Right ventricle myocardium superior (tissue), 1 donor: ENCODE measurements at regions not wholly inside any gene's neighbourhood (a gene's known extent, or its start where the extent isn't known, plus 50 kb on each side); places are given as distances from the start of the nearest gene placed in this dataset.

Experiments used
- ATAC-seq: fragments of 200-7000 bp; cut with Tn5 transposase; one replicate; pipeline ENCODE4 v1.9.1; 2020; ENCODE audit warnings: mild to moderate bottlenecking; ENCODE audit not compliant: poor library complexity
- DNase-seq: peaks from one replicate; pipeline ENCODE4 v3.0.0-alpha.2; 2020
- intact Hi-C: fragments of 100-400 bp; cut with DNase I; formaldehyde crosslinking; loops from one replicate; pipeline ENCODE4 v1.11.2; 2022
- donor health status: DM: no; HTN: yes; CAD: no; lungs with severe emphysema.

GRCh38 chr5:5813441-5813840, 391.0 kb downstream of the ICE1 start:
- intact Hi-C loops: no loop called here
- ATAC-seq: no peak
- no peak for DNase-seq

GRCh38 chr5:5810461-5810860, 388.0 kb downstream of the ICE1 start:
- DNase-seq (peak; percentile 54), ATAC-seq (peak; percentile 85)
- intact Hi-C loops: no loop called here

GRCh38 chr5:5805916-5806315, 383.4 kb downstream of the ICE1 start:
- ATAC-seq: no peak
- DNase-seq: no peak
- intact Hi-C loops: no loop called here

GRCh38 chr5:5804478-5805233, 382.2 kb downstream of the ICE1 start:
- DNase-seq (no peak), ATAC-seq (no peak)
- intact Hi-C loops: no loop called here

GRCh38 chr5:5800801-5801761, 378.6 kb downstream of the ICE1 start:
- intact Hi-C loops: no loop called here
- peak; percentile 86 for ATAC-seq
- peak; percentile 68 for DNase-seq

GRCh38 chr5:5799826-5800225, 377.3 kb downstream of the ICE1 start:
- intact Hi-C loops: no loop called here

GRCh38 chr5:5799229-5799628, 376.8 kb downstream of the ICE1 start:
- ATAC-seq (no peak), DNase-seq (no peak)
- intact Hi-C loops: no loop called here

More at GRCh38 chr5:5799826-5800225, 377.3 kb downstream of the ICE1 start:
- ATAC-seq (no peak), DNase-seq (no peak)

GRCh38 chr5:5798462-5798861, 376.0 kb downstream of the ICE1 start:
- no peak for DNase-seq
- no peak for ATAC-seq
- intact Hi-C loops: no loop called here

DNA sequence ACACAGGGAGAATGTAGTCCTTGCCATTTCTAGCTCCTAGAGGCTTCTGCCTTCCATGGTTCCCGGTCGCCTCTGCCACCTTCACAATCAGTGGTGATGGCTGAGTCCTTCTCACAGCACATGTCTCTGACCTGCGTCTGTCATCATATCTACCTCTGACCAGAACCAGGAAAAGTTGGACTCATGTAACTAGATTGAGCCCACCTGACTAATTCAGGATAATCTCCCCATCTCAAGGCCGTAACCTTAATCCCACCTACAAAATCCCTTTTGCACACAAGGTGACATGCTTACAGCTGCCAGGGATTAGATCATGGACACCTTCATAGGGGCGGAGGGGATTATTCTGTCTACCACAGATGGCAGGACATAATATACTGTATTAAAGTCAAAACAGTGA, 375.6 kb downstream of the ICE1 start:
- intact Hi-C loops: no loop called here
- ATAC-seq: no peak
- DNase-seq: no peak

DNA sequence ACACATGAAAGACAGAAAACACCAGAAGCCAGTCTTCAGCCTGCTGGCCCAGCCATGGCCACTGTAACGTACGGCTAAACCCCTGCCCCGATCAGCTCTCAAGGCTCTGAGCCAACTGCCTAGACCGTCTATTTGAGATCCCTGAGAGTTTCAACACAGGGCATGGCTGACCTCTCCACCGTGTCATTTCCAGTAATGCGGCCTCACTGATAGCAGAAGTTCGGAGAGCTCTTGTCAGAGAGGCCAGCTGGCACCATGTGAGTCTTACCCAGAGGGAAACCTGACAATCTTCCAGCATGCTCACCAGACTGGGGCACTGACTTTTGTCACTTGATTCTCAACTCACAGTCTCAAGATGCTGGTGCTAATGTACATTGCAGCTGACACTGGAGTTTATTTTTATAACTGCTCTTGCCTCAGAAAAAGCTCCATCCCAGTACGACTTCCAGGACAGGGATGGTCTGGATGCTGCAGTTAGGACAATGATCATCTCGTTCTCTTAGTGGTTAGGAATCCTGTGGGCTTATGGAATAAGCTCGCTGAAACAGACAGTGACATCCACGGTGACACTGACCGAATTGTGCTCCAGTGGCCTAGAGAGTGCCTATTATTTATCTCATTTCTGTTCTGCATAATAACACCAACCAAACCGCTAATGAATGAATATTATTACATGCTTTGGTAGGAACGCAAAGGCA, 372.7 kb downstream of the ICE1 start:
- DNase-seq (peak; percentile 71), ATAC-seq (peak; percentile 98)
- intact Hi-C loops: no loop called here

DNA sequence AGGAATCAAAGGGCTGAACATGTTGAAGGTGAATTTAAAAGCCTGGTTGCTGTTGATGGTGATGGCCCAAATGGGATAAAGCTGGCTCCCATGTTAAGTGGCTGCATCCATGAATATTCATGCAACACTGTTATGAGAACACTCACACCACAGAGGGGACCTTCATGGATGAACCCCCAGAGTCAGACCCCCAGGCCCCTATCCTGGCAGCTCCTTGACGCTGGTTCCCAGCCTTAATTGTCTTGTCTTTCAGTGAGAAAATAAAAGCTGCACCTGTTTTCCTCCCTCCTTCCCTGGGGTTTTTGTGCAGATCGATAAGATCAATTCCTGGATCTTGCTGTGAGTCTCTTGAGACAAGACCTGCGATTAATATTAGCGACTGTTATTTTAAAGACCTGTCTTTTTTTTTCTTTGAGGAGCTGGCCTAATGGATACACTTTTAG, 371.7 kb downstream of the ICE1 start:
- no peak for ATAC-seq
- intact Hi-C loops: no loop called here

GRCh38 chr5:5793242-5794117, 371.0 kb downstream of the ICE1 start:
- no peak for ATAC-seq
- intact Hi-C loops: no loop called here
- DNase-seq: no peak

More for the DNA sequence above, 371.7 kb downstream of the ICE1 start:
- no peak for DNase-seq

DNA sequence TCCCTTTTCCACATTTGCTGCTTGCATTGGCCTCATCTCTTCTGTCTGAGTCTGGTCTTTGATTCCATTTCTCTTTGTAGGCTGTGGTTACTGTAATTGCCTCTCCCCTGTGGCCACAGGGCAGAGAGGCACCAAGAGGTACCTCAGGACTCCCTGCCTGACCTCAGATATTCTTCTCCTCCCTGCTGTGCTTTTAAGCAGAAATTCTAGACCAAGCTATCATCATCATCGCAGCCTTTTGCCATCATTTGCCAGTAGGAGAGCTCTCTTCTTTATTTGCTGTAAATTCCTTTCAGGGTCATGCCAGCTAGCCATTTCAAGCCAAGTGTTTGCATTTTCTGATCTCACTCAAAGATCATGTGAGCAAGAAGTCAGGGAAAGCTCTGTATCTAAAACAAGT, 369.6 kb downstream of the ICE1 start:
- intact Hi-C loops: no loop called here
- DNase-seq (no peak), ATAC-seq (no peak)

- intact Hi-C loops: no loop called here
- ATAC-seq (no peak), DNase-seq (no peak)
These were observed 366.3 kb downstream of the ICE1 start for GRCh38 chr5:5788793-5789192.

DNA sequence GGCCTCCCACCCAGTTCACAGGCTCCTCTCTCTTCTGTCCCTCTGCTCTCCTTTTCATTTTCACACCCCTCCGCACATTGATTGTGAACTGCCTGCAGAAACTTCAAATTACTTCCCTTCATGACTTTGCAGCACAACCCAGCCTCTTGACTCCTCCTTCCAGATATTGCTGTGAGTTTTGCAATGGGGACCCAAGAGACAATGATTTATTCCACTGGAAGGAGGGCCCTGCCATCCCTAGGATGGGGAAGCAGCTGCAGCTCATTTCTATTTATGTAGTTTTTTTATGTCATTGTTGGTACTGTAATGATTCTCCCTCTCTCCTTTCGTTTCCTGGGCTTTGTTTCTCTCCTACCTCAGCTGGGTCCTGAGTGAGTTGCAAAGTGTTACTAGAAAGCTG, 364.9 kb downstream of the ICE1 start:
- intact Hi-C loops: no loop called here
- peak; percentile 52 for ATAC-seq
- DNase-seq: no peak

DNA sequence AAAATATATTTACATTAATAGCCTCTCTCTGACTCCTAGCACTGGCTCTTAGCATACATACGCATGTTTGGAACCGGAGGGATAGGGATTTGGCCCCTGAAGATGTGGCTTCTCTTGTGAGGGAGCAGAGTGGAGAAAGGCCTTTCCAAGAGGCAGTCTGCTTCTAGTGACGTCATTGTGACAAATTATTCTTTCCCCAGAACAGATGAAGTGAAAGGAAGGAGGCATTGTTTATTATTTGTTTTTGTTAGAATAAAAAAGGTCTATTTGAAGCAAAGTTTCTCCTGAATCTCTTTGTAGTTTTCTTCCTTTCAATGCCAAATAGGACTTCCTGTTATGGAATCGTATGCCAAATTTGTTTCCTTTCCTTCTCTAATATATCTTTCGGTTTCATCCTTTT, 361.6 kb downstream of the ICE1 start:
- intact Hi-C loops: no loop called here
- DNase-seq: no peak
- ATAC-seq: no peak

- intact Hi-C loops: no loop called here
- DNase-seq: no peak
- ATAC-seq: no peak
These were observed 360.5 kb downstream of the ICE1 start for GRCh38 chr5:5783021-5783420.

DNA sequence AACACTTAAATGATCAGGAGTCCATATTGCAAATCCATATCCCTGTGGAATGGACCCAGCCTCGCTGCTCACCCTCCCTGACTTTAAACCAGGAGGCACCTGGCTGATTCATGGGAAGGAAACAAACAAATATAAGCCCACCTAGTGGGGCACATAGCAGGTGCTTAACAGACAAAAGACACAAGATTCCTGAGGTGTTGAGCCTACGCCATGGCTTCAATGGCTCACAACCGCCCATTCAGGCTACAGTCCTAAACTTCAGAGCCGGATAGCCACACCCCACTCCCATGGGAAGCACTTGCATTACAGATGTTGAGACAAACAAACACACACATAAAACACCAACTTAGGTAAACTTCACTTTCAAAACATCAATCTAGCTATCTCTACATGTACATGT, 359.9 kb downstream of the ICE1 start:
- no peak for DNase-seq
- intact Hi-C loops: no loop called here
- no peak for ATAC-seq
